ENCODE measurements at regions not wholly inside any gene's neighbourhood (a gene's known extent, or its start where the extent isn't known, plus 50 kb on each side); places are given as distances from the start of the nearest gene placed in this dataset.
A peak's percentile ranks its signal among the peaks of the same experiment; 100 is the strongest.
"Not testable (repeated sequence)": the region's sequence is repeated elsewhere in the genome, so short reads cannot be mapped to it uniquely, and the experiment has no call there.

GRCh38 chr12:76180401-76181277 lies 96.2 kb upstream of the NAP1L1 start:
- no peak for DNase-seq (ENCODE audit: low spot score)

GRCh38 chr12:76178452-76178851 lies 94.0 kb upstream of the NAP1L1 start:
- no peak for DNase-seq (ENCODE audit: low spot score)

DNA sequence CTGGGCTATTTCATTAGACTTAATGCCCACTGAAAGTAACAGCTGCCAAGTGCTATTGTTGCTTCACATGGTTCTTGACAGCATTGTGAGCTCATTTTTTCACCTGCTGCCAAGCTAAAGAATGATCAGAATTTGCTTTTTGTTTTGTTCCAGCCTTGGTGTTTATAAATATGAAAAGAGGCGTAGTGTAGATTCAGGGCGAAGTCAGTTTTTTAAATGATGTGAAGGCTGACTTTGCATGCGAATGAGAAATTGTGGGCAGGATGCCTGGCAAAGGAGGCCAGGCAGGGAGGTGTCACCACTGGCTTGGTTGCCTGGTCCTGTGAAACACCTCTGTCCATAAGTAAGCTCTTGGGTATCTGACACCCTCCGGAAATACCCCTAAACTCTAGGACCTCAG lies 93.3 kb upstream of the NAP1L1 start:
- DNase-seq (ENCODE audit: low spot score), result no peak

GRCh38 chr12:76176940-76177339 lies 92.5 kb upstream of the NAP1L1 start:
- DNase-seq (ENCODE audit: low spot score), result no peak

DNA sequence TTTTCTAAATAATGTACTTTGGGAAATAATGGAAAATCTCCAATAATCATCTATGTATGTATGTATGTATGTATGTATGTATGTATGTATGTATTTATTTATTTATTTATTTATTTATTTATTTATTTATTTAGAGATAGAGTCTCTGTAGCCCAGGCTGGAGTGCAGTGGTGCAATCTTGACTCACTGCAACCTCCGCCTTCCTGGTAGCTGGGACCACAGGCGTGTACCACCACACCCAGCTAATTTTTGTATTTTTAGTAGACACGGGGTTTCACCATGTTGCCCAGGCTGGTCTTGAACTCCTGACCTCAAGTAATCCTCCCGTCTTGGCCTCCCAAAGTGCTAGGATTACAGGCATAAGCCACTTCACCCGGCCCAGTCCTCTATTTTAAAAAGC lies 91.5 kb upstream of the NAP1L1 start:
- not testable (repeated sequence) for DNase-seq (ENCODE audit: low spot score)

GRCh38 chr12:76173756-76174155 lies 89.3 kb upstream of the NAP1L1 start:
- no peak for DNase-seq (ENCODE audit: low spot score)

GRCh38 chr12:76158518-76159321 lies 74.2 kb upstream of the NAP1L1 start:
- DNase-seq (ENCODE audit: low spot score), result peak; percentile 54

DNA sequence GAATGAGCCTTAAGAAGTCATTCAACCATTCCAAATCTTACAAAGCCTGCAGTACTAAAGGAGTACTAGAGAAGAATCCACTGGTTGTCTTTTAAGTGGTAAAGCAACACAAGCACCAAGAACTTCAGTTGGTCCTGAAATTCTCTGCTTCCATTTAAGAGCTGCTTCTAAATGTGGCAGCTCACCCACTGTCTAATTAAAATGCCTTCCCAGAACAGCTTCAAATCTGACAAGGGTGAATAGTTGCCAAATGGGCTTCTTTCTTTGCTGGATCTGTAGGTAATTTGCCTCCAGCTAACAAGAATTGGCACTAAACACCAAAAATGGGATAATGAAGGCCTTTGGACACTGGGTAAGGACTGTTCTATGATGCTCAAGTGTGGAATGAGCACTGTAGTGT lies 72.2 kb upstream of the NAP1L1 start:
- DNase-seq (ENCODE audit: low spot score), result no peak

DNA sequence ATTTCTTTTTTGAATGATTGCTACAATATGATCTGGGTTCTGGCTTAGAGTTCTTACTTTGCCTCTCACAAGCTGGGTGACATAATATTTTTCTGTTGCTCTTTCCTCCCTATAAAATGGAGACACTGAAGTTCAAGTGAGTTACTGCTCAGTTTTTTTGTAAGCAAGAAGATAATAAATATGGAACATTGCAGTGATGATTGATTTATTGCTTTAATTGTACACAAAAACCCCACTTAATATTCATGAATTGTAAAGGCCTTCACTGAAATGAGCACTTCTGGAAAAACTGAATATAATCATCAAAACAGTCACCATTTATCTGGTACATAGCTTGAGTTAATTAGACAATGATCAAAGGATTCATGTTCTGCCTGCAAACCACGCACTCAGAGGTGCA lies 71.8 kb upstream of the NAP1L1 start:
- DNase-seq (ENCODE audit: low spot score), result no peak

DNA sequence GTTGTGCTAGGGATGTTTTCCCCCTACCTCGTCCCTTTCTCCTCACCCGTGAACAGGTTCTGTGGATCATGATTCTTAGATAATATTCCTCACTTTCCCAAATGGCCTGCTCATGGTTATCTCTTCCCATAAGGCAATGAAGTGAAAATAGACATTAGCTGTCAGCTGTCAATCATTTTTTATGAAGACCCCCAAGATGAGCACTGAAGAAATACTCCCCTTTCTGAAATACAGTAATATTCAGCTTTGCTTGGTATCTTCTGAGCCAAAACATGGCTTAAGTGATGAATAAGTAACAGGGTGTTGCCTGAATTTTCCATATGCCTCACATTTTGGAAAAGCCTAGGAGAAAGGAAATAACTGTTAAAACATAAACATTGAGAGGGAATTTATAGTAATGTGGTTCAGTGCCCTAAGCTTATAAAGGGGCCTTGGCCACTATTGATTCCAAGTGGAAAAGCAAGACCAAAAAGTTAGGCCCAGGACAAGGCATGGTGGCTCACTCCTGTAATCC lies 70.7 kb upstream of the NAP1L1 start:
- no peak for DNase-seq (ENCODE audit: low spot score)

- no peak for DNase-seq (ENCODE audit: low spot score)
These were observed 69.1 kb upstream of the NAP1L1 start for GRCh38 chr12:76153616-76154015.

- DNase-seq (ENCODE audit: low spot score), result no peak
These were observed 67.8 kb upstream of the NAP1L1 start for GRCh38 chr12:76152181-76152807.

GRCh38 chr12:76144245-76144549 lies 59.7 kb upstream of the NAP1L1 start:
- no peak for DNase-seq (ENCODE audit: low spot score)

GRCh38 chr12:76143343-76144244 lies 59.1 kb upstream of the NAP1L1 start:
- no peak for DNase-seq (ENCODE audit: low spot score)

- no peak for DNase-seq (ENCODE audit: low spot score)
These were observed 57.8 kb upstream of the NAP1L1 start for GRCh38 chr12:76142305-76142704.

GRCh38 chr12:76138656-76139055 lies 54.2 kb upstream of the NAP1L1 start:
- DNase-seq (ENCODE audit: low spot score), result no peak

GRCh38 chr12:76137606-76138005 lies 53.1 kb upstream of the NAP1L1 start:
- no peak for DNase-seq (ENCODE audit: low spot score)

DNA sequence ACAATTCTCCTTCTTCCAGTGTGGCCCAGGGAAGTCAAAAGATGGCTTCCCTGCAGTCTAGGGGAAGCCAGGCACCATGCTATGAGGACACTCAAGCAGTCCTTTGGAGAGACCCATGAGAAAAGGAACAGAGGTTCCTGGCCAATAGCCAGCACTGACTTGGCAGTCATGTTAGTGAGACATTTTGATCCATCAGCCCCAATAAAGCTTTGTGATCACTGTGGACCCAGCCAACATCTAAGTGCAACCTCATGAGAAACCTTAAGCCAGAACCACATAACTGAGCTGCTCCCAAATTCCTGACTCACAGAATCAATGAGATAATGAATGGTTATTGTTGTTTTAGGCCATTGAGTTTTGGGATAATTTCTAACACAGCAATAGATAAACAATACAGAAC lies 51.0 kb upstream of the NAP1L1 start:
- no peak for DNase-seq (ENCODE audit: low spot score)
